ENCODE measurements at regions not wholly inside any gene's neighbourhood (a gene's known extent, or its start where the extent isn't known, plus 50 kb on each side); places are given as distances from the start of the nearest gene placed in this dataset.
"Not testable (repeated sequence)": the region's sequence is repeated elsewhere in the genome, so short reads cannot be mapped to it uniquely, and the experiment has no call there.

- not testable (repeated sequence) for TF ChIP-seq POLR2A, CTCF (IDR thresholded peaks at IDR 0.05)
These were observed 110.7 kb downstream of the CRLF3 start for GRCh38 chr17:30713805-30714204.
